ENCODE measurements at regions not wholly inside any gene's neighbourhood (a gene's known extent, or its start where the extent isn't known, plus 50 kb on each side); places are given as distances from the start of the nearest gene placed in this dataset.

DNA sequence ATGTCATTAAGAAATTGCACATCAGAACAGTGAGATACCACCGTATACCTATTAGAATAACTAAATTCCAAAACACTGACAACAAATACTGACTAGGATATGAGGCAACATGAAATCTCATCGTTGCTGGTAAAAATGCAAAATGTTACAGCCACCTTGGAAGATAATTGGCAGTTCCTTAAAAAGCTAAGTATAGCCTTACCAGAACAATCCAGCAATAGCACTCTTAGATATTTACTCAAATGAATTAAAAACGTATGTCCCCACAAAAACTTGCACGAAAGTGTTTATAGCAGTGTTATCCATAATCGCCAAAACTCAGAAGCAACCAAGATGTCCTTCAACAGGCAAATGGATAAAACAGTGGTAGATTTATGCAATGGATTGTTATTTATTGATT lies 241.7 kb downstream of the EPHA4 start:
- H3K27me3 ChIP-seq, result no peaks in the 10 kb centered on the region
- intact Hi-C loops (cut with DNase I), result no loop called here

DNA sequence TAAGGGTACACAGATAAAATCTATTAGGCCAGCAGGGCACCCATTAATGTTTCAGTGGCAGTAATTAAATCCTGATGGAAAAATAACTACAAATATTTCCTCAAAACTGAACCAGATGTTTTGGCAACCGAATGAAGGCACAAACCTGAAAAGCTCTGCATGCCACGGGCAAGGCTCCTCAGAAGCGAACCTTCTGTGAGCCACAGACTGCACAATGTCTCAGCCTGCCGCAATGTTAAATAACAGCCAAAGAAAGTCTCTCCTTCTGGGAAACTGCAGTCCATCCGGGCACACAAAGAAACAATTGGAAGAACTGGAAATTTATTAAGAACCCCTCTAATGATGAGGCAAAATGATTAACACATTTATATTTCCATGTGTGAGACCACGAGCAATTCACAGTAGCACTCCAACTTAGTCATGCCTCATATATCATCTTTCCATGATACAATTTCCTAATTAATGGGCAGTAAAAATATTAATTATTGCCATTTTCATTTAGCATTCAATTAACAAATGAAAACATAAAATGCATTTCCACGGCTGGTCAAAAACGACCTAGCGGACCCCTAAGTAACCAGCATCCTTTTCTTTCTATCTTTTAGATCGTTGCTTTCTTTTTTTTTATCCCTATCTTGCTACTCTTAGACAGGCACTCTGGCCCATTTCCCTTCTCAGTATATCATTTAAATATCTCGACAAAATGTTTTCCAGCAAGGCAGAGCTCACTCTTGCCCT lies 237.5 kb downstream of the EPHA4 start:
- H3K9me3 ChIP-seq, result no peaks in the 10 kb centered on the region
- no peaks in the 10 kb centered on the region for H3K36me3 ChIP-seq
- H3K4me1 ChIP-seq, result no peaks in the 10 kb centered on the region
- H3K27ac ChIP-seq, result no peak overlapping the region
- no peaks in the 10 kb centered on the region for H3K27me3 ChIP-seq
- intact Hi-C loops (cut with DNase I), result no loop called here
- H3K4me3 ChIP-seq, result no peak overlapping the region
- no peak for TF ChIP-seq CTCF (IDR thresholded peaks at IDR 0.05)
- no peak for TF ChIP-seq POLR2A (IDR thresholded peaks at IDR 0.05)
- TF ChIP-seq POLR2AphosphoS5 (IDR thresholded peaks at IDR 0.05; ENCODE audit: insufficient read depth in 1 of 2, low read depth in 1 of 2), result no peak
- no peak for DNase-seq (ENCODE audit: extremely low spot score in 2 of 2)

More for the DNA sequence above, 241.7 kb downstream of the EPHA4 start:
- Histone ChIP-seq H3K4me3 (no peak overlapping the region), H3K4me1 (no peaks in the 10 kb centered on the region), H3K36me3 (no peaks in the 10 kb centered on the region), H3K9me3 (no peaks in the 10 kb centered on the region), H3K27ac (no peak overlapping the region)
- TF ChIP-seq CTCF (IDR thresholded peaks at IDR 0.05), result no peak
- no peak for DNase-seq (ENCODE audit: extremely low spot score in 2 of 2)

GRCh38 chr2:221335219-221335752 lies 236.8 kb downstream of the EPHA4 start:
- TF ChIP-seq POLR2AphosphoS5 (IDR thresholded peaks at IDR 0.05; ENCODE audit: insufficient read depth in 1 of 2, low read depth in 1 of 2) (no peak), POLR2A (IDR thresholded peaks at IDR 0.05) (no peak), CTCF (IDR thresholded peaks at IDR 0.05) (no peak)
- no peak overlapping the region for H3K4me3 ChIP-seq
- DNase-seq (ENCODE audit: extremely low spot score in 2 of 2), result no peak
- H3K27me3 ChIP-seq, result no peaks in the 10 kb centered on the region
- no peaks in the 10 kb centered on the region for H3K4me1 ChIP-seq
- H3K27ac ChIP-seq, result no peak overlapping the region
- H3K36me3 ChIP-seq, result no peaks in the 10 kb centered on the region
- intact Hi-C loops (cut with DNase I), result no loop called here
- no peaks in the 10 kb centered on the region for H3K9me3 ChIP-seq

- Histone ChIP-seq H3K27ac (no peak overlapping the region), H3K27me3 (no peaks in the 10 kb centered on the region), H3K36me3 (no peaks in the 10 kb centered on the region), H3K4me1 (no peaks in the 10 kb centered on the region), H3K4me3 (no peak overlapping the region), H3K9me3 (no peaks in the 10 kb centered on the region)
- intact Hi-C loops (cut with DNase I), result no loop called here
- no peak for TF ChIP-seq POLR2AphosphoS5 (IDR thresholded peaks at IDR 0.05; ENCODE audit: insufficient read depth in 1 of 2, low read depth in 1 of 2)
- TF ChIP-seq CTCF (IDR thresholded peaks at IDR 0.05), result no peak
- no peak for TF ChIP-seq POLR2A (IDR thresholded peaks at IDR 0.05)
- DNase-seq (ENCODE audit: extremely low spot score in 2 of 2), result no peak
These were observed 235.1 kb downstream of the EPHA4 start for GRCh38 chr2:221336967-221337366.

DNA sequence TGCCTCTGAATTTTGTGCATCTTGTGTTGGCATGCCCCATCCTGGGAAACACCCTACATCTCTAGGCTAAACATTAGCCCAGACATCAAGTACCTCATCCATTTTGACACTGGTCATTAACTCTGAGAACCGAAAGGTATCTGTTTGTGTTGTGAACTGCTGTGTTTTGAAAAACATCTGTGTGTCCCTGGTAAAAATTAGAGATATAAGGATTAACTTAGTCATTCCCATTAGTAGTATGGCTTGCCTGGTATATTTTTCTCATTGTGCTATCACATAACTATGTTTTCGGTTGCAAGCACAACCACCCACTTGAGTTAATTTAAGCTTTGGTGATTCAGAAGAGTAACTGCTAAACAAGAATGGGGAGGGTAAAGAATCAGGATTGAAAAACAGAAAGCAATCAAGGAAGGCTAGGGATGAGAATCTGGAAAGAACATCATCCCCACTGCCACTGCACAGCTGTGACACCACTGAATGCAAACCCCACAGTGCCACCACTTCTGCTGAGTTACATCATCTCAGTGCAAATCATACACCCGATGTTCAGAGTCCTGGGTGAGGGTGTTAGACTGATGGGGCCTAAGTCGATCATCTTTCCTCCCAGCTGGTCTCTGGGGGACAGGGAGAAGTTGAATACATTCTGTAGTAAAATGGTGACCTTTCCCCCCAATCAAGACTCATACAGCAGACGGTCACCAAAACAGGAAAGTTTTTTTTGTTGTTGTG lies 234.0 kb downstream of the EPHA4 start:
- Histone ChIP-seq H3K9me3 (no peaks in the 10 kb centered on the region), H3K36me3 (no peaks in the 10 kb centered on the region), H3K27ac (no peak overlapping the region), H3K4me1 (no peaks in the 10 kb centered on the region), H3K27me3 (no peaks in the 10 kb centered on the region), H3K4me3 (no peak overlapping the region)
- no peak for DNase-seq (ENCODE audit: extremely low spot score in 2 of 2)
- intact Hi-C loops (cut with DNase I), result no loop called here
- TF ChIP-seq POLR2A (IDR thresholded peaks at IDR 0.05) (no peak), CTCF (IDR thresholded peaks at IDR 0.05) (no peak), POLR2AphosphoS5 (IDR thresholded peaks at IDR 0.05; ENCODE audit: insufficient read depth in 1 of 2, low read depth in 1 of 2) (no peak)
